Stimulated activated CD4-positive, alpha-beta T cell treated with anti-CD3 and anti-CD28 coated beads, Interleukin-4, amount 100 ng/mL, for 48 hours (primary cell): ENCODE measurements at regions not wholly inside any gene's neighbourhood (a gene's known extent, or its start where the extent isn't known, plus 50 kb on each side); places are given as distances from the start of the nearest gene placed in this dataset.

ENCODE experiments used
- DNase-seq, 2 donors: peaks; one replicate each; pipeline ENCODE4 v3.0.0-alpha.2; 2020; ENCODE audit warnings: low read depth in 2 of 2

GRCh38 chr13:40247845-40248244, 418.6 kb downstream of the FOXO1 start:
- no peak for DNase-seq

GRCh38 chr13:40251343-40252032, 415.0 kb downstream of the FOXO1 start:
- no peak for DNase-seq

- DNase-seq, result no peak
These were observed 414.2 kb downstream of the FOXO1 start for GRCh38 chr13:40252241-40252640.

- no peak for DNase-seq
These were observed 413.8 kb downstream of the FOXO1 start for GRCh38 chr13:40252676-40253075.

- DNase-seq, result no peak
These were observed 412.0 kb downstream of the FOXO1 start for GRCh38 chr13:40254394-40254793.

DNA sequence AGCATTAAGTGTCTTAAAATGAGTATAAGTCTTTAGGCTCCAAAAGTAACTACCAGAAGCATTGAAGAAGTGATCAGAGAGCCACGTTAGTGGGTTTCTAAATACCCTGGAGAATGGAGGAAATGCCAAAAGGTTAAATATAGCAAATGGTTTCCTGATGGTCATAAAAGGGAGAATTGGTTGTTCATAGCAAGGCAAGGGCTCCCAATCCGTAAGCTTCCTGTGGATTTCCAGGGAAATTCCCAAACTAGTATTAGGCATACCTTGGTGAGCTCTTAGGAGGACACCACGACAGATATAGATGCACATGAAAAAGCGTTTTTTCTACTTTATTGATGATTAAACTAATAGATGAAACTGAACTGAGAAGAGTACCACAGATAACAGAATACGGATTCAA, 410.9 kb downstream of the FOXO1 start:
- no peak for DNase-seq

DNA sequence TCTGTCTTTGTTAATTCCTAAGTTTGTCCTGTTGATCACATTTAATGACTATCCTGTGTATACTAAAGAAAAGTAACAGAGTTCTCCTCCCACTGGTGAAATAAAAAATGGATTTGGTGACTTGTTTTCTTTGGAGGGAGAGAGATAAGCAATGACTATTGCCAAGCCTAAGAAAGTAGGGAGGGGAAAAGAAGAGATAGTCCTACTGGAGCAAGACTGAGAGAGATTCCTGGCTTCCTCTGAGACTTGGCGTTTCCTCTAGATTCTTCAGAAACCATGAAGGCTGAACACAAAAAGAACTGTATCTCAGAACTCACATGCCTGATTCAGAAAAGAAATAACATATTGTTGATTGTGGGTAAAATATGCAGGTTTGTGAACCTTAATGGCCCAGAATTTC, 406.5 kb downstream of the FOXO1 start:
- no peak for DNase-seq

DNA sequence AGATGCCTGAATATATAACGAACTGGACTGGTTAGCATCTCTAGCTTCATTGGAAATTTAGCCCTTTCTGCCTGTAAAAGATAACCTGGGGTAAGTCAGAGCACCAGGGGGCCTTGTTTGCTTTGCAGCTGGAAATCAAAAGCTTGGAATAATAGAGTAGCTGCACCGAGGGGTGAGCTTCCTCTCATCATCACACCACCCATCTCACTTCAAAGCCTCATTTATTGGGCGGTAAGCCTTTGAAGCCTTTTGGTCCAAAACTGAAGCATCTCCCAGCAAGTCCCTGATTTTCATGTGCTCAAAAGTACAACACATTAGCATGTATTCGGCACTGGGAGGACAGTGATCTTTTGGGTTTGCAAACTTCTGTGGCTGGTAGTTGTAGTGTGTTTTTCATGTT, 405.1 kb downstream of the FOXO1 start:
- DNase-seq, result no peak

DNA sequence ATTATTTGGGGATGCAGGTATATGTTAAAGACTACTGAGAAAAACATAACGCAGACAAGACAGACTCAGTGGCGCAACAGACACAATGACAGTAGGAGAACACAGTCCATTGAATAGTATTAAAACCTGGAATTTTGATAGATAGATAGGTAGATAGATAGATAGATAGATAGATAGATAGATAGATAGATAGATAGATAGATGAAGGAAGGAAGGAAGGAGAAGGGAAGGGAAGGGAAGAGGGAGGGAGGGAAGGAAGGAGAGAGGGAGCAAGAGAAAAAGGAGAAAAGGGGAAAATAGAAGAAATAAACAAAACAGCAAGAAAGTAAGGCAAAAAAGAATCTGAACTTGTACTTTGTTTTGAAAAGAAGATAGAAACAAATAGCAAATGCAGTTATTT, 404.5 kb downstream of the FOXO1 start:
- no peak for DNase-seq

DNA sequence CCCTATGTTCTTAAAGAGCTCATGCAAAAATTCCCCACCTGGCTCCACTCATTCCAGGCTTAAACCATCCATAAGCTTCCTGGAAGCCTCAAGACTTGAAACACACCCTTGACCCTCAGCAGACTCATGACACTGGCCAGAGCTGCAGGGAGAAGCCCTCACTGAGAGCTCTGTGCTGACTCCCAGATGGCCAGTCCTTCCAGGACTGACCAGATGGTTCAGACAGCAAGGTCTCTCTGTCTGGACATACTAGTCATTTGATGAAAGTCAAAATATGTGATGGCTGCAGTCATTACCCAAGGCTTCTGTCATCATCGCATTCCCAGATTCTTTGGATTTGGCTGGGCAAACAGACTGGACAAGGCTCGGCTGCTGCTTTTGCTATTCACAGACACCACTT, 397.4 kb downstream of the FOXO1 start:
- no peak for DNase-seq

- DNase-seq, result no peak
These were observed 395.7 kb downstream of the FOXO1 start for GRCh38 chr13:40270726-40271125.

GRCh38 chr13:40271271-40271885, 395.1 kb downstream of the FOXO1 start:
- no peak for DNase-seq

GRCh38 chr13:40271931-40272775, 394.3 kb downstream of the FOXO1 start:
- peak; percentile 41 to 50 for DNase-seq

DNA sequence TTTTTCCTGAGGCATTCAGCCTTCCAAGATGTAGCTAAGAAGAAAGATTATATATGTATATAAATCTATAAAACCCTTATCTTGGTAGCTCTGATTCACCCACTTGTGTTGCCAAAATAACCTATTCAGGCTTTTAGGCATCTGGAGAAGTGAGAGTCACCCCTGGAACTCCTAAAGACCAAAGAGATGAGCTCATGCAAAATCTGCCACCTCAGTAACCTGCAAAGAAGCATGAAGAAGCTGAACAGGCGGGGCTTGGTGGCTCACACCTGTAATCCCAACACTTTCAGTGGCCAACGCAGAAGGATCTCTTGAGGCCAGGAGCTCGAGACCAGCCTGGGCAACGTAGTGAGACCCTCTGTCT, 393.7 kb downstream of the FOXO1 start:
- no peak for DNase-seq

GRCh38 chr13:40273253-40274025, 393.0 kb downstream of the FOXO1 start:
- no peak for DNase-seq

GRCh38 chr13:40274103-40274502, 392.3 kb downstream of the FOXO1 start:
- DNase-seq, result no peak

DNA sequence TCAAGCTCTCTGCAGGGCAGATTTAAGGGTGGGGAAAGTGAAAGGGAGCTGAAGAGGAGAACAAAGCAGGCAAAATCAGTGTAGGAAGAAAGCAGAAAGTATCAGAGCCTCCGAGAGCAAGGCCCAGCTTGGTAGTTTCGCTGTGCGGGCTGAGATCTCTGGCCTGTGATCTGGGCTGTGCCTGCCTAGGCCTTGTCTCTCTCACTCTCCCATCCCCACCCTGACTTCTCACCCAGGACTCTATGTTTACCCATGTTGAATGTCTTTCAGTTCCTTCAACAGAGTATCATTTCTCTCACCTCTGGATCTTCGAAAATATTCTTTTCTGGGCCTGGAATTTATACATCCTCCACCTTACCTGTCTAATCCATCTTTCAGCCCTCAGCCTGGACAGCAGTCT, 391.3 kb downstream of the FOXO1 start:
- DNase-seq, result no peak

- DNase-seq, result no peak
These were observed 390.8 kb downstream of the FOXO1 start for GRCh38 chr13:40275636-40276035.

- DNase-seq, result no peak
These were observed 382.8 kb downstream of the FOXO1 start for GRCh38 chr13:40283666-40284065.

DNA sequence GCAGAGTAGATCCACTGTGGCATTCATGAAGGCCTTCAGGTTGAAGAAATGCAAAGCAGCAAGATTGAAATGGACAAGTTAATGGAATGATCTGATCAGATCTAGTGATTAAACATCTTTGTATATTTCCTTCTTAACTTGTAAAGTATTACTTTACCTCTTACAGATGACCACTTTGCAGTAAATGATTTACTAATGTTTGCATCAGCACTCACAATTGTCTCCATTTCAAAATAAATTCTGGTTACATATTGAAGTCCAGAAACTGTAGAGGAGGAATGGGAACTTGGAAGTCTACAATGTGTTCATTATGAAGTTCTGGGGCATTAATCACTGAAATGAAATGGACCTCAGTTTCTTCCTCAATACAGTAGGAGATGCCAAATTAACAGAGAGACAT, 380.8 kb downstream of the FOXO1 start:
- no peak for DNase-seq

- DNase-seq, result no peak
These were observed 379.0 kb downstream of the FOXO1 start for GRCh38 chr13:40287428-40287827.

DNA sequence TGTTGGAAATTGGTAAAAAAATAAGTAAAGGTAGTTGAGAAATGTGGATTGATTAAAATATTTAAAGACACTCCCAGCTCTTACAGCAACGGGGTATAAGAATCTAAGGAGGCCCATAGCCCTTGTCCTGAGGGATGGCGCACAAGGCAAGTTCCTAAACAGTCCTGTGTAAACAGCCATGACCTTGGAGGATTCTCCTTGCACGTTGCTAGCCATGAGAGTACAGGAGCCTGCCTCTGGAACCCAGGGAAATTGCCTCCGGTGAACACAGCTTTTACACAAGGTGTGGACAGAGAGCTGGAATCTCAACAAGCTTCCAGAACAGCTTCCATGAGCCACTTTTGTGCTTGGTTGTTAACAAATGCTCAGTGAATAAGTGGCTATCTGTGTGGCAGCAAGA, 378.2 kb downstream of the FOXO1 start:
- no peak for DNase-seq
